Glutamatergic neuron (in vitro differentiated cells): ENCODE measurements at regions not wholly inside any gene's neighbourhood (a gene's known extent, or its start where the extent isn't known, plus 50 kb on each side); places are given as distances from the start of the nearest gene placed in this dataset.

Source experiments
- DNase-seq: peaks from one replicate; pipeline ENCODE4 v3.0.0; 2022
- H3K27ac Mint-ChIP-seq: one replicate; pipeline ENCODE4 v1.8.0; 2020; ENCODE audit warnings: mild to moderate bottlenecking, mixed read lengths, inconsistent platforms; ENCODE audit not compliant: unreplicated experiment
- H3K27me3 Mint-ChIP-seq: one replicate; pipeline ENCODE4 v1.8.0; 2020; ENCODE audit warnings: mild to moderate bottlenecking, moderate library complexity, mixed read lengths, inconsistent platforms; ENCODE audit not compliant: unreplicated experiment
- H3K36me3 Mint-ChIP-seq: one replicate; pipeline ENCODE4 v1.8.0; 2020; ENCODE audit warnings: mild to moderate bottlenecking, mixed read lengths, inconsistent platforms; ENCODE audit not compliant: unreplicated experiment
- H3K4me1 Mint-ChIP-seq: one replicate; pipeline ENCODE4 v1.8.0; 2020; ENCODE audit warnings: mild to moderate bottlenecking, low read depth, mixed read lengths, inconsistent platforms; ENCODE audit not compliant: unreplicated experiment
- H3K4me3 Mint-ChIP-seq: one replicate; pipeline ENCODE4 v1.8.0; 2020; ENCODE audit warnings: mild to moderate bottlenecking, mixed read lengths, inconsistent platforms; ENCODE audit not compliant: unreplicated experiment
- H3K9me3 Mint-ChIP-seq: one replicate; pipeline ENCODE4 v1.8.0; 2020; ENCODE audit warnings: mild to moderate bottlenecking, moderate library complexity, mixed read lengths, inconsistent platforms; ENCODE audit not compliant: unreplicated experiment
- TF ChIP-seq, protein P1 (sequence below): fragments of 200-600 bp; sonication (generic); IDR thresholded peaks from one replicate; pipeline ENCODE4 v1.5.0; 2021; ENCODE audit not compliant: partially characterized antibody, unreplicated experiment

DNA sequence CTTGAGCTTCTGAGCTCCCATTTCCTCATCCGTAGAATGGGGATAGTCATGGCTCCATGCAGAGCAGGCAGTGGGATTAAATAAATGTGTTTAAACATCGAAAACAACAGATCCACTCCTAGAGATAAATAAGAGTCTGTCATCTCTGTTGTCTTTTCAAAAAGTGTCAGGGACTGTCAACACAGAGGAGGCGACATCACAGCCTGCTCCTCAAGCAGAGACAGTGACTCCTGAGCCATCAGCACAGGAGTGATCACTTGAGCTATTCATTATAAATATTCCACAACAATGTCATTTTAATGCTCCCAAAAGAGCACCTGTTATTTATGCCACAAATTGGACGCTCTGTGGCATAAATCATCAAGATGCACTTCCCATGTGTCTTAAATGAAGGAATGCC lies 605.6 kb upstream of the CDH5 start:
- Mint-ChIP-seq H3K4me3 (no peak overlapping the region), H3K36me3 (no peaks in the 10 kb centered on the region), H3K27ac (no peak overlapping the region), H3K27me3 (no peaks in the 10 kb centered on the region), H3K9me3 (no peaks in the 10 kb centered on the region), H3K4me1 (no peaks in the 10 kb centered on the region)
- TF ChIP-seq, protein P1, sequence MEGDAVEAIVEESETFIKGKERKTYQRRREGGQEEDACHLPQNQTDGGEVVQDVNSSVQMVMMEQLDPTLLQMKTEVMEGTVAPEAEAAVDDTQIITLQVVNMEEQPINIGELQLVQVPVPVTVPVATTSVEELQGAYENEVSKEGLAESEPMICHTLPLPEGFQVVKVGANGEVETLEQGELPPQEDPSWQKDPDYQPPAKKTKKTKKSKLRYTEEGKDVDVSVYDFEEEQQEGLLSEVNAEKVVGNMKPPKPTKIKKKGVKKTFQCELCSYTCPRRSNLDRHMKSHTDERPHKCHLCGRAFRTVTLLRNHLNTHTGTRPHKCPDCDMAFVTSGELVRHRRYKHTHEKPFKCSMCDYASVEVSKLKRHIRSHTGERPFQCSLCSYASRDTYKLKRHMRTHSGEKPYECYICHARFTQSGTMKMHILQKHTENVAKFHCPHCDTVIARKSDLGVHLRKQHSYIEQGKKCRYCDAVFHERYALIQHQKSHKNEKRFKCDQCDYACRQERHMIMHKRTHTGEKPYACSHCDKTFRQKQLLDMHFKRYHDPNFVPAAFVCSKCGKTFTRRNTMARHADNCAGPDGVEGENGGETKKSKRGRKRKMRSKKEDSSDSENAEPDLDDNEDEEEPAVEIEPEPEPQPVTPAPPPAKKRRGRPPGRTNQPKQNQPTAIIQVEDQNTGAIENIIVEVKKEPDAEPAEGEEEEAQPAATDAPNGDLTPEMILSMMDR, result no peak
- DNase-seq, result no peak

DNA sequence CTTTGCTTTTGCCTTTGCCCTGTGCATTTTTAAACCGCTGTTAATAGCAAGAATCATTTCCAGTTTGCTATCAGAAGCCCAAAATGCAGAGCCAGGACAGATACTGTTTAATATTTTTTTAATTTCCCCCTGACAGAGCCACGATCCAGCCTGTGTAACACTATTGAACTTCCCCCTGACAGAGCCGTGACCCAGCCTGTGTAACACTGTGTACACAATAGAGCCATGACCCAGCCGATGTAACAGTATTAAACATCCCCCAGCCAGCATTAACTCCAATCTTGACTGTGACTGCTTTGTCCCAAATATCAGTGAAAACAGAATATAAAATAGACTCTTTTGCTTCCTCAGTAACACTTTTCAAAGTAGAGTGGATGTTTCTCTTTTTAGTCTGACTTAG lies 607.9 kb upstream of the CDH5 start:
- TF ChIP-seq, protein P1, result no peak
- no peaks in the 10 kb centered on the region for H3K36me3 Mint-ChIP-seq
- no peaks in the 10 kb centered on the region for H3K9me3 Mint-ChIP-seq
- no peak overlapping the region for H3K4me3 Mint-ChIP-seq
- no peaks in the 10 kb centered on the region for H3K27me3 Mint-ChIP-seq
- H3K4me1 Mint-ChIP-seq, result no peaks in the 10 kb centered on the region
- DNase-seq, result no peak
- H3K27ac Mint-ChIP-seq, result no peak overlapping the region

DNA sequence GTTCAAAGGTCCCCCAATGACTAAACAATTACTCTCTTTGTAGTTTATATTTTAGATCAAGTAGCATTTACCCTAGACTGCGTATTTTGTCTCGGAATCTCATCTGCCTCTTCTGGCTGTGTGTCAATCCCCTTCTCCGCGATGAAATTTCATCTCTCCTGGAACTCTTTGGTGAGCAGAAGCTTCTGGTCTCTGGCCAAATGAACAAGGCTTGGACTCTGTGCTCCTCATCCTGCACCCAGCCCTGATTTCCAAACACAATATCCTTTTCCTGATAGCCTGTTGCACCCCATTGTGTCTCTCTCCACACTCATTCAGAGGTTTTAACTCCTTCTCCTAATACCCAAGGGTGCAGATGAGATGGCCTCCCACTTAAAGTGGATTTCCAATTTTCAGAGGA lies 609.4 kb upstream of the CDH5 start:
- Mint-ChIP-seq H3K4me1 (no peaks in the 10 kb centered on the region), H3K27ac (no peak overlapping the region), H3K4me3 (no peak overlapping the region), H3K27me3 (no peaks in the 10 kb centered on the region), H3K36me3 (no peaks in the 10 kb centered on the region), H3K9me3 (peaks cover 1% of the 10 kb centered on the region)
- TF ChIP-seq, protein P1, result no peak
- DNase-seq, result no peak

DNA sequence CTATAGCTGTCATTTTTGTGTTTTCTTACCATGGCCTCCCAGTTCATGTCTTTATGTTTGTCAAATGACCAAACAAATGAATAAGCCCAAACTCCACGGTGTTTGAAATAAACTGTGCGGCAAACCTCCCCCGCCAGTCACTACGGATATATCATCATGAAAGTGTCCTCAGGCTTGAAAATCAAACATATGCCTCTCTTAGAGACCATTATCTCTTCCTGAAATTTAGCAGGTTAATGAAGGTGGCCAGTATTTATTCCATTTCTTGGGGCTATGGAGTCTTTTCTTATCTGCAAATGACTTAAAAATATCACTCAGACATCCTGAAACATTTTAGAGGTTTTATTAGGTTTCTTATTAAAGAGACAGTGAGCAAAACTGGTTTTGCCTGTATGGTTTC lies 610.3 kb upstream of the CDH5 start:
- H3K27ac Mint-ChIP-seq, result no peak overlapping the region
- H3K4me1 Mint-ChIP-seq, result no peaks in the 10 kb centered on the region
- peaks cover 5% of the 10 kb centered on the region for H3K9me3 Mint-ChIP-seq
- no peak for DNase-seq
- TF ChIP-seq, protein P1, result no peak
- peaks cover 3% of the 10 kb centered on the region for H3K27me3 Mint-ChIP-seq
- H3K4me3 Mint-ChIP-seq, result no peak overlapping the region
- no peaks in the 10 kb centered on the region for H3K36me3 Mint-ChIP-seq

DNA sequence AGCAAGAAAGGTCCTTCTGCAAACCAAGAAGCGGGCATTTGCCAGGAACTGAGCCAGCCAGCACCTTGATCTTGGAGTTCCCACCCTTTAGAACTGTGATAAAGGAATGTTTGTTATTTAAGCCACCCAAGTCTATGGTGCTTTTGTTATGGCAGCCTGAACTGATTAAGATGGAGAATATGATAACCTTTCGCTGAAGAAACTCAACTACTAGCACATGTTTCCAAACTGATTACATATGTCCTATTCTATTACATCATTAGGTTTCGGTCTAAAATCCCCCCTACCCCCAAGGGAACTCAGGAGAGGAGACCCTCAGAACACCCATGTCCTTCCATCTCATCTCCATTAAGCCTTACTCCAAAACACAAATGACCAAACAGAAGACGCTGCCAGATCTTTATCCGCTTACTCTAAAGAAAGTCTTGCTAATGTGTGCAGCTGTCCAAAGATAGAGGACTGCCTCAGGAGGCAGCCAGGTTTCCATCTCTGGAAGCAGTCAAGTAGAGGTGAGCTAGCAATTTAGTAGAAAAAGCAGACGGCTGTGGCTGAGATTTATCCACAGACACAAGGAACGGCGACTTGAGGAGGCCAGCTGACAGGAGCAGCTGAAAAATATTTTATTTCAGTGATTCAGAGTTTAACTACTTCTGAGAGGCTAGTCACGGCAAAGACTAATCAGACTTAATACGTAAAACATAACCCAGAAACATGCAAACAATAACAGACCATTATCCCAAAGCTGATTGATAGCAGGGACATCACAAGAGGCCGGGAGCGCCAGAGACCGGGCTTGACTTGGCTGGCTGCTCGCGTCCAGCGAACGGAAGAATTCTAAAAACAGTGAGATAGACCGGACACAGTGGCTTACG lies 611.4 kb upstream of the CDH5 start:
- no peak for DNase-seq
- Mint-ChIP-seq H3K4me1 (no peaks in the 10 kb centered on the region), H3K9me3 (peaks cover 5% of the 10 kb centered on the region), H3K4me3 (no peak overlapping the region), H3K36me3 (no peaks in the 10 kb centered on the region), H3K27me3 (peaks cover 3% of the 10 kb centered on the region), H3K27ac (no peak overlapping the region)
- TF ChIP-seq, protein P1, result no peak
